Neuronal stem cell (in vitro differentiated cells): ENCODE measurements at regions not wholly inside any gene's neighbourhood (a gene's known extent, or its start where the extent isn't known, plus 50 kb on each side); places are given as distances from the start of the nearest gene placed in this dataset.
"Not testable (repeated sequence)": the region's sequence is repeated elsewhere in the genome, so short reads cannot be mapped to it uniquely, and the experiment has no call there.

Experiments
- DNase-seq: peaks from one replicate; pipeline ENCODE4 v3.0.0-alpha.2; 2013; ENCODE audit warnings: low spot score
- H2AFZ ChIP-seq: one replicate; pipeline ENCODE4 v1.6.1; 2013; ENCODE audit warnings: mild to moderate bottlenecking, low read length, inconsistent platforms
- H2AK5ac ChIP-seq: 2 replicates; pipeline ENCODE4 v1.6.1; 2013; ENCODE audit warnings: low read depth, mild to moderate bottlenecking, inconsistent platforms, low read length, moderate library complexity, mixed read lengths
- H2BK120ac ChIP-seq: 2 replicates; pipeline ENCODE4 v1.6.1; 2013; ENCODE audit warnings: low read depth, mild to moderate bottlenecking, inconsistent platforms, low read length, moderate library complexity, mixed read lengths
- H2BK12ac ChIP-seq: one replicate; pipeline ENCODE4 v1.6.1; 2013; ENCODE audit warnings: low read length, inconsistent platforms
- H2BK15ac ChIP-seq: 2 replicates; pipeline ENCODE4 v1.6.1; 2013; ENCODE audit warnings: mild to moderate bottlenecking, low read length, inconsistent platforms, mixed read lengths
- H2BK5ac ChIP-seq: one replicate; pipeline ENCODE4 v1.6.1; 2013; ENCODE audit warnings: inconsistent platforms, mild to moderate bottlenecking, low read length, moderate library complexity
- H3K14ac ChIP-seq: one replicate; pipeline ENCODE4 v1.6.1; 2013; ENCODE audit warnings: low read length, inconsistent platforms
- H3K18ac ChIP-seq: 2 replicates; pipeline ENCODE4 v1.6.1; 2013; ENCODE audit warnings: low read length, inconsistent platforms
- H3K23ac ChIP-seq: 2 replicates; pipeline ENCODE4 v1.6.1; 2013; ENCODE audit warnings: low read depth, mild to moderate bottlenecking, mixed read lengths, low read length, inconsistent platforms; ENCODE audit not compliant: poor library complexity
- H3K27ac ChIP-seq: replicated peaks from 3 replicates; pipeline ENCODE4 v1.5.1; 2013; ENCODE audit warnings: low read length, inconsistent platforms
- H3K27me3 ChIP-seq, 3 experiments: 2 replicates each; pipeline ENCODE4 v1.6.1; 2013; ENCODE audit warnings: low read length in 3 of 3, mild to moderate bottlenecking in 2 of 3, inconsistent platforms in 1 of 3, low read depth in 1 of 3, mixed read lengths in 1 of 3, moderate library complexity in 1 of 3; ENCODE audit not compliant: control insufficient read depth in 3 of 3, insufficient read depth in 3 of 3
- H3K36me3 ChIP-seq, 2 donors: replicated peaks in 1 of 2; 2 replicates each; pipeline ENCODE4 v1.6.1; 2013; ENCODE audit warnings: low read length in 2 of 2; ENCODE audit not compliant: control insufficient read depth in 2 of 2, insufficient read depth in 2 of 2
- H3K4ac ChIP-seq: 2 replicates; pipeline ENCODE4 v1.6.1; 2013; ENCODE audit warnings: inconsistent platforms, mild to moderate bottlenecking, low read length, moderate library complexity
- H3K4me1 ChIP-seq, 2 donors: 1 replicate in 1 of 2; 2 replicates in 1 of 2; pipeline ENCODE4 v1.6.1; 2013; ENCODE audit warnings: low read length in 2 of 2, low read depth in 1 of 2; ENCODE audit not compliant: control insufficient read depth in 2 of 2, insufficient read depth in 1 of 2
- H3K4me2 ChIP-seq: one replicate; pipeline ENCODE4 v1.6.1; 2013; ENCODE audit warnings: mild to moderate bottlenecking, low read length, inconsistent platforms; ENCODE audit not compliant: insufficient read depth, poor library complexity, severe bottlenecking
- H3K4me3 ChIP-seq, 2 donors: 2 replicates each; pipeline ENCODE4 v1.5.1; 2013; ENCODE audit warnings: low read length in 2 of 2, mild to moderate bottlenecking in 2 of 2, inconsistent platforms in 1 of 2, moderate library complexity in 1 of 2
- H3K79me1 ChIP-seq: one replicate; pipeline ENCODE4 v1.6.1; 2013; ENCODE audit warnings: low read depth, mild to moderate bottlenecking, inconsistent platforms, low read length, moderate library complexity
- H3K9ac ChIP-seq: one replicate; pipeline ENCODE4 v1.6.1; 2013; ENCODE audit warnings: mild to moderate bottlenecking, low read depth, low read length, inconsistent platforms; ENCODE audit not compliant: poor library complexity
- H3K9me3 ChIP-seq, 2 donors: replicated peaks in 1 of 2; 2 replicates each; pipeline versions ENCODE3 to v1.6.1; 2013; ENCODE audit warnings: low read length in 2 of 2, mild to moderate bottlenecking in 2 of 2, inconsistent platforms in 1 of 2, low read depth in 1 of 2, mixed read lengths in 1 of 2, moderate library complexity in 1 of 2; ENCODE audit not compliant: control insufficient read depth in 2 of 2, insufficient read depth in 1 of 2
- H4K8ac ChIP-seq: one replicate; pipeline ENCODE4 v1.6.1; 2013; ENCODE audit warnings: low read depth, mild to moderate bottlenecking, inconsistent platforms, low read length, moderate library complexity
- H4K91ac ChIP-seq: one replicate; pipeline ENCODE4 v1.6.1; 2013; ENCODE audit warnings: low read length, low read depth, mild to moderate bottlenecking, inconsistent platforms; ENCODE audit not compliant: poor library complexity
- WGBS, 2 donors: extraction: QIAGEN DNeasy Blood & Tissue Kit; methylation state at CpG; one replicate each; pipeline ENCODE4 v1.1.7; 2013; ENCODE audit warnings: missing lambda C conversion rate in 2 of 2, mixed read lengths in 1 of 2; ENCODE audit not compliant: insufficient read length in 2 of 2, insufficient replicate concordance in 1 of 2; ENCODE audit errors: extremely low coverage in 2 of 2; 5-methylcytosine and 5-hydroxymethylcytosine counted together

- not testable (repeated sequence) for H3K18ac ChIP-seq, H2BK5ac ChIP-seq, H2BK15ac ChIP-seq, H4K91ac ChIP-seq, H3K4me3 ChIP-seq, H2BK120ac ChIP-seq, H3K23ac ChIP-seq, H3K4me1 ChIP-seq, H4K8ac ChIP-seq, H3K27ac ChIP-seq, H3K79me1 ChIP-seq, H3K4me2 ChIP-seq, H2AFZ ChIP-seq, H3K9ac ChIP-seq, H3K9me3 ChIP-seq, H3K27me3 ChIP-seq, H2AK5ac ChIP-seq, H3K36me3 ChIP-seq, H3K14ac ChIP-seq, H2BK12ac ChIP-seq, DNase-seq, H3K4ac ChIP-seq
- no CpG with 5 or more reads among the region's 3 CpGs for WGBS, 2 donors
Measured at GRCh38 chr15:20245856-20246255, 295.7 kb downstream of the GOLGA6L6 start.

DNA sequence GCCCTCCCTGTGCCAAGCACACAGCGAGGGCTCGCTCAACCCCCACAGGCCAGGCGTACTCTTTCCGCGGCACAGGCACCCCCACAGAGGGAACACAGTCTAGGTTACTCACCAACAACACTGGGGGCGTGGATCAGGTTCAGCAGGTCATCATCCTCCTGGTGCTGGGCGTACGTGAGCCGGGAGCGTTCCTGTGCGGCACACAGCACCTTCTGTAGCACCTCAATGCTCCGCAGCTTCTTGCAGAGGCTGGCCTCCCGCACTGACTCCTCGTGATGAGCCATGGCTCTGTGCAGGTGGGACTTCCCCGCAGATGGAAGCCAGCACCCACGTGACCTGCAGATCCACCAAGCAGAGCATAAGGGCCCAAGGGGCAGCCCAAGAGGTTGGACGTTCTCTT, 296.8 kb downstream of the GOLGA6L6 start:
- not testable (repeated sequence) for DNase-seq, H3K9me3 ChIP-seq, H2BK15ac ChIP-seq, H3K9ac ChIP-seq, H3K27ac ChIP-seq, H3K79me1 ChIP-seq, H3K18ac ChIP-seq, H3K4me1 ChIP-seq, H2AK5ac ChIP-seq, H3K4me2 ChIP-seq, H2BK120ac ChIP-seq, H3K4me3 ChIP-seq, H3K36me3 ChIP-seq, H3K4ac ChIP-seq, H2BK12ac ChIP-seq, H3K14ac ChIP-seq, H3K23ac ChIP-seq, H4K8ac ChIP-seq, H3K27me3 ChIP-seq, H2BK5ac ChIP-seq, H4K91ac ChIP-seq
- peak overlapping the region; percentile 8 for H2AFZ ChIP-seq
- no CpG with 5 or more reads among the region's 17 CpGs for WGBS, 2 donors

DNA sequence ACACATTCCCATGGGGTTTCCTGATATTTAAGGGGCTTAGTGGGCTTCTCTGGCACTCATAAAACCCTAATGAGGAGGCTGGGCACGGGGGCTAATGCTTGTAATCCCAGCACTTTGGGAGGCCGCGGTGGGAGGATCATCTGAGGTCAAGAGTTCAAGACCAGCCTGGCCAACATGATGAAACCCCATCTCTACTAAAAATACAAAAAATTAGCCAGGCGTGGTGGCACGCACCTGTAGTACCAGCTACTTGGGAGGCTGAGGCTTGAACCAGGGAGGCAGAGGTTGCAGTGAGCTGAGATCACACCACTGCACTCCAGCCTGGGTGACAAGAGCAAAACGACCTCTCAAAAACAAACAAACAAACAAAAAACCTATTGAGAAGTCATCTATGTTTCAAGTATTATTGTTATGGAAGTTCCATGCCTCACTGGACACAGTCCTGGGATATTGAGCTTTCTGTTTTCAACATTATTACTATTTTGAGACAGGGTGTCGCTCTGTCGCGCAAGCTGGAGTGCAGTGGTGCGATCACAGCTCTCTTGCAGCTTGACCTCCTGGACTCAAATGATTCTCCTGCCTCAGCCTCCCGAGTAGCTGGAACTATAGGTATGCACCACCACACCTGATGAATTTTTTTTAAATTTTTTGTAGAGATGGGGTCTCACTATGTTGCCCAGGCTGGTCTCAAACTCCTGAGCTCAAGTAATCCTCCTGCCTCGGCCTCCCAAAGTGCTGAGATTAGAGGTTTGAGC, 297.9 kb downstream of the GOLGA6L6 start:
- not testable (repeated sequence) for H3K4me3 ChIP-seq, H3K4ac ChIP-seq, H4K91ac ChIP-seq, H2BK15ac ChIP-seq, H3K14ac ChIP-seq, H3K9ac ChIP-seq, H3K18ac ChIP-seq, H3K27me3 ChIP-seq, H3K23ac ChIP-seq, H2AFZ ChIP-seq, H4K8ac ChIP-seq, H2BK120ac ChIP-seq, H3K79me1 ChIP-seq, H2AK5ac ChIP-seq, H2BK5ac ChIP-seq, H3K36me3 ChIP-seq, H3K9me3 ChIP-seq, H3K4me2 ChIP-seq, DNase-seq, H3K4me1 ChIP-seq, H2BK12ac ChIP-seq, H3K27ac ChIP-seq
- whole genome bisulfite sequencing, 2 donors, result no CpG with 5 or more reads among the region's 12 CpGs

- H2BK15ac ChIP-seq, H3K14ac ChIP-seq, H3K4me1 ChIP-seq, H2AK5ac ChIP-seq, H4K8ac ChIP-seq, DNase-seq, H3K27me3 ChIP-seq, H2BK12ac ChIP-seq, H3K4me3 ChIP-seq, H3K23ac ChIP-seq, H3K18ac ChIP-seq, H3K36me3 ChIP-seq, H3K27ac ChIP-seq, H2BK5ac ChIP-seq, H3K4me2 ChIP-seq, H2AFZ ChIP-seq, H3K4ac ChIP-seq, H3K9me3 ChIP-seq, H2BK120ac ChIP-seq, H4K91ac ChIP-seq, H3K79me1 ChIP-seq, H3K9ac ChIP-seq: not testable (repeated sequence)
- WGBS, 2 donors, result no CpG with 5 or more reads among the region's 14 CpGs
Measured at GRCh38 chr15:20240366-20240917, 301.2 kb downstream of the GOLGA6L6 start.
